ENCODE measurements at regions not wholly inside any gene's neighbourhood (a gene's known extent, or its start where the extent isn't known, plus 50 kb on each side); places are given as distances from the start of the nearest gene placed in this dataset.

- Histone ChIP-seq H3K36me3 (ENCODE audit: low read length) (no peaks in the 10 kb centered on the region), H3F3A (ENCODE audit: insufficient read depth) (no peaks in the 10 kb centered on the region), H3K9me2 (replicated peaks; ENCODE audit: insufficient read depth, low read length) (no peaks in the 10 kb centered on the region), H4K20me1 (ENCODE audit: low read depth, low read length) (no peaks in the 10 kb centered on the region), H3K9ac (ENCODE audit: low read length) (no peak overlapping the region), H3K27ac (ENCODE audit: low read depth, low read length) (no peak overlapping the region), H3K4me2 (ENCODE audit: low read depth, low read length, poor library complexity, severe bottlenecking) (no peak overlapping the region), H3K79me2 (ENCODE audit: insufficient read depth, low read length) (no peaks in the 10 kb centered on the region), H3K9me3 (ENCODE audit: insufficient read depth, low read length) (no peaks in the 10 kb centered on the region), H2AFZ (ENCODE audit: low read depth, low read length, severe bottlenecking) (no peak overlapping the region), H3K4me3 (ENCODE audit: insufficient read depth, low read length, poor library complexity, severe bottlenecking) (no peak overlapping the region), H3K27me3 (ENCODE audit: low read length) (no peaks in the 10 kb centered on the region)
- TF ChIP-seq EZH2phosphoT487 (conservative IDR thresholded peaks at IDR 0.05; ENCODE audit: low read length), result no peak
- TF ChIP-seq, protein P1, sequence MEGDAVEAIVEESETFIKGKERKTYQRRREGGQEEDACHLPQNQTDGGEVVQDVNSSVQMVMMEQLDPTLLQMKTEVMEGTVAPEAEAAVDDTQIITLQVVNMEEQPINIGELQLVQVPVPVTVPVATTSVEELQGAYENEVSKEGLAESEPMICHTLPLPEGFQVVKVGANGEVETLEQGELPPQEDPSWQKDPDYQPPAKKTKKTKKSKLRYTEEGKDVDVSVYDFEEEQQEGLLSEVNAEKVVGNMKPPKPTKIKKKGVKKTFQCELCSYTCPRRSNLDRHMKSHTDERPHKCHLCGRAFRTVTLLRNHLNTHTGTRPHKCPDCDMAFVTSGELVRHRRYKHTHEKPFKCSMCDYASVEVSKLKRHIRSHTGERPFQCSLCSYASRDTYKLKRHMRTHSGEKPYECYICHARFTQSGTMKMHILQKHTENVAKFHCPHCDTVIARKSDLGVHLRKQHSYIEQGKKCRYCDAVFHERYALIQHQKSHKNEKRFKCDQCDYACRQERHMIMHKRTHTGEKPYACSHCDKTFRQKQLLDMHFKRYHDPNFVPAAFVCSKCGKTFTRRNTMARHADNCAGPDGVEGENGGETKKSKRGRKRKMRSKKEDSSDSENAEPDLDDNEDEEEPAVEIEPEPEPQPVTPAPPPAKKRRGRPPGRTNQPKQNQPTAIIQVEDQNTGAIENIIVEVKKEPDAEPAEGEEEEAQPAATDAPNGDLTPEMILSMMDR (IDR thresholded peaks at IDR 0.05; ENCODE audit: insufficient read depth, low read length, poor library complexity, severe bottlenecking), result no peak
Observed at GRCh38 chr5:155903791-155904190, 423.2 kb upstream of the SGCD start.

GRCh38 chr5:155905364-155905763 is 421.6 kb upstream of the SGCD start:
- Histone ChIP-seq H3K9me2 (replicated peaks; ENCODE audit: insufficient read depth, low read length) (no peaks in the 10 kb centered on the region), H3K27me3 (ENCODE audit: low read length) (no peaks in the 10 kb centered on the region), H3K9me3 (ENCODE audit: insufficient read depth, low read length) (no peaks in the 10 kb centered on the region), H4K20me1 (ENCODE audit: low read depth, low read length) (no peaks in the 10 kb centered on the region), H3K27ac (ENCODE audit: low read depth, low read length) (no peak overlapping the region), H3K4me3 (ENCODE audit: insufficient read depth, low read length, poor library complexity, severe bottlenecking) (no peak overlapping the region), H3K79me2 (ENCODE audit: insufficient read depth, low read length) (no peaks in the 10 kb centered on the region), H2AFZ (ENCODE audit: low read depth, low read length, severe bottlenecking) (no peak overlapping the region), H3F3A (ENCODE audit: insufficient read depth) (no peaks in the 10 kb centered on the region), H3K9ac (ENCODE audit: low read length) (no peak overlapping the region), H3K36me3 (ENCODE audit: low read length) (no peaks in the 10 kb centered on the region), H3K4me2 (ENCODE audit: low read depth, low read length, poor library complexity, severe bottlenecking) (no peak overlapping the region)
- TF ChIP-seq, protein P1 (IDR thresholded peaks at IDR 0.05; ENCODE audit: insufficient read depth, low read length, poor library complexity, severe bottlenecking), result no peak
- TF ChIP-seq EZH2phosphoT487 (conservative IDR thresholded peaks at IDR 0.05; ENCODE audit: low read length), result no peak

- no peak overlapping the region for H3K4me2 ChIP-seq (ENCODE audit: low read depth, low read length, poor library complexity, severe bottlenecking)
- H3F3A ChIP-seq (ENCODE audit: insufficient read depth), result no peaks in the 10 kb centered on the region
- no peak overlapping the region for H2AFZ ChIP-seq (ENCODE audit: low read depth, low read length, severe bottlenecking)
- TF ChIP-seq, protein P1 (IDR thresholded peaks at IDR 0.05; ENCODE audit: insufficient read depth, low read length, poor library complexity, severe bottlenecking), result no peak
- no peak for TF ChIP-seq EZH2phosphoT487 (conservative IDR thresholded peaks at IDR 0.05; ENCODE audit: low read length)
- no peaks in the 10 kb centered on the region for H3K79me2 ChIP-seq (ENCODE audit: insufficient read depth, low read length)
- no peaks in the 10 kb centered on the region for H3K27me3 ChIP-seq (ENCODE audit: low read length)
- no peaks in the 10 kb centered on the region for H3K36me3 ChIP-seq (ENCODE audit: low read length)
- H3K9ac ChIP-seq (ENCODE audit: low read length), result no peak overlapping the region
- H3K9me2 ChIP-seq (replicated peaks; ENCODE audit: insufficient read depth, low read length), result no peaks in the 10 kb centered on the region
- no peaks in the 10 kb centered on the region for H3K9me3 ChIP-seq (ENCODE audit: insufficient read depth, low read length)
- H4K20me1 ChIP-seq (ENCODE audit: low read depth, low read length), result no peaks in the 10 kb centered on the region
- H3K4me3 ChIP-seq (ENCODE audit: insufficient read depth, low read length, poor library complexity, severe bottlenecking), result no peak overlapping the region
- H3K27ac ChIP-seq (ENCODE audit: low read depth, low read length), result no peak overlapping the region
Observed at GRCh38 chr5:155906046-155906445, 420.9 kb upstream of the SGCD start.
